GM12878 (cell line): ENCODE measurements at regions not wholly inside any gene's neighbourhood (a gene's known extent, or its start where the extent isn't known, plus 50 kb on each side); places are given as distances from the start of the nearest gene placed in this dataset.

Experiments
- ATAC-seq: fragments of 200-7000 bp; cut with Tn5 transposase; 3 replicates; pipeline ENCODE4 v1.9.1; 2020; ENCODE audit warnings: mild to moderate bottlenecking, moderate library complexity
- BruUV-seq: library from RNA; stranded (reverse); fragments of 400-500 nt; replicated peaks from 2 replicates; lab custom pipeline; 2021; lab: Mats Ljungman, UMichigan
- CTCF ChIA-PET: fragments of 300-600 bp; sonication (Branson Sonifier 250); formaldehyde crosslinking; extraction: SDS; loops from one replicate; lab custom pipeline; 2021; ENCODE audit warnings: inconsistent platforms; lab: Yijun Ruan, JAX
- POLR2A ChIA-PET: fragments of 350-600 bp; formaldehyde crosslinking; extraction: SDS; loops from one replicate; lab custom pipeline; 2021; ENCODE audit warnings: inconsistent platforms; lab: Charles Lee
- RAD21 ChIA-PET: fragments of 300-600 bp; sonication (Branson Sonifier 250); formaldehyde crosslinking; loops from one replicate; lab custom pipeline; 2023; ENCODE audit warnings: antibody characterized with exemption; ENCODE audit not compliant: unreplicated experiment; lab: Charles Lee
- SMC1A ChIA-PET: fragments of 300-600 bp; sonication (Branson Sonifier 250); formaldehyde crosslinking; loops from one replicate; lab custom pipeline; 2023; ENCODE audit not compliant: unreplicated experiment, uncharacterized antibody; lab: Charles Lee
- DNase-seq: peaks from one replicate; pipeline ENCODE4 v3.0.0-alpha.2; 2011; ENCODE audit warnings: low read depth, low spot score
- FAIRE-seq: peaks from 3 replicates; lab custom pipeline; 2011; peaks lifted over from hg19 to GRCh38; lab: Jason Lieb, UNC
- H2AFZ ChIP-seq: 2 replicates; pipeline ENCODE4 v1.6.0; 2011; ENCODE audit warnings: low read depth, low read length, control low read depth; ENCODE audit not compliant: control insufficient read depth
- H3K27ac ChIP-seq: 2 replicates; pipeline ENCODE4 v1.5.1; 2011; ENCODE audit warnings: control low read depth; ENCODE audit not compliant: control insufficient read depth, insufficient read depth
- H3K27me3 ChIP-seq, 2 experiments: replicated peaks in 1 of 2; 2 replicates each; pipeline versions ENCODE4 v1.6.0 to v1.6.1; 2011; ENCODE audit warnings: low read length in 1 of 2; ENCODE audit not compliant: control insufficient read depth in 2 of 2, insufficient read depth in 2 of 2
- H3K36me3 ChIP-seq, 2 experiments: 2 replicates each; pipeline ENCODE4 v1.5.1; 2011; ENCODE audit warnings: low read length in 1 of 2; ENCODE audit not compliant: control insufficient read depth in 2 of 2, insufficient read depth in 2 of 2
- H3K4me1 ChIP-seq: 2 replicates; pipeline ENCODE4 v1.6.1; 2011; ENCODE audit warnings: mild to moderate bottlenecking, low read length, moderate library complexity, mixed read lengths; ENCODE audit not compliant: control insufficient read depth, insufficient read depth
- H3K4me2 ChIP-seq: 2 replicates; pipeline ENCODE4 v1.6.0; 2011; ENCODE audit warnings: control low read depth; ENCODE audit not compliant: control insufficient read depth, insufficient read depth
- H3K4me3 ChIP-seq: fragments of 200-600 bp; sonication (generic); 2 replicates; pipeline ENCODE4 v1.5.1; 2016
- H3K79me2 ChIP-seq: 2 replicates; pipeline ENCODE4 v1.6.0; 2011; ENCODE audit warnings: low read length; ENCODE audit not compliant: control insufficient read depth, insufficient read depth
- H3K9ac ChIP-seq: 2 replicates; pipeline ENCODE4 v1.8.0; 2011; ENCODE audit warnings: low read length, control low read depth, mixed read lengths; ENCODE audit not compliant: control insufficient read depth, insufficient read depth
- H3K9me3 ChIP-seq: replicated peaks from 3 replicates; pipeline ENCODE4 v1.5.1; 2011; ENCODE audit warnings: mild to moderate bottlenecking, low read length; ENCODE audit not compliant: control insufficient read depth, insufficient read depth
- H4K20me1 ChIP-seq: 2 replicates; pipeline ENCODE4 v1.6.0; 2011; ENCODE audit not compliant: control insufficient read depth, insufficient read depth
- BACH1 ChIP-seq: fragments of 450-650 bp; IDR thresholded peaks from 2 replicates; pipeline ENCODE4 v1.6.1; 2017; ENCODE audit warnings: mild to moderate bottlenecking, borderline replicate concordance
- BCL11A ChIP-seq: IDR thresholded peaks from 2 replicates; pipeline ENCODE4 v1.6.1; 2011; ENCODE audit warnings: low read depth, low read length
- BMI1 ChIP-seq: fragments of 450-650 bp; IDR thresholded peaks from 2 replicates; pipeline ENCODE4 v1.6.1; 2016; ENCODE audit warnings: mild to moderate bottlenecking, moderate library complexity, borderline replicate concordance
- CREB1 ChIP-seq: IDR thresholded peaks from 2 replicates; pipeline ENCODE4 v1.6.1; 2012; ENCODE audit warnings: low read depth, mild to moderate bottlenecking, inconsistent platforms
- E2F8 ChIP-seq: fragments of 450-650 bp; IDR thresholded peaks from 2 replicates; pipeline ENCODE4 v1.6.1; 2018; ENCODE audit warnings: mild to moderate bottlenecking, low read depth, moderate library complexity; ENCODE audit not compliant: partially characterized antibody
- ETV6 ChIP-seq, 2 experiments: fragments of 450-650 bp in 1 of 2; IDR thresholded peaks in 1 of 2; conservative IDR thresholded peaks in 1 of 2; 2 replicates each; pipeline ENCODE4 v1.6.1; 2014; ENCODE audit warnings: antibody characterized with exemption in 1 of 2, borderline replicate concordance in 1 of 2, low read depth in 1 of 2, mild to moderate bottlenecking in 1 of 2, moderate library complexity in 1 of 2
- IKZF2 ChIP-seq, 2 experiments: fragments of 450-650 bp; IDR thresholded peaks; 2 replicates each; pipeline ENCODE4 v1.6.1; 2017; ENCODE audit warnings: mild to moderate bottlenecking in 2 of 2, moderate library complexity in 2 of 2
- NR2C1 ChIP-seq: fragments of 450-650 bp; IDR thresholded peaks from 2 replicates; pipeline ENCODE4 v1.6.1; 2017; ENCODE audit warnings: antibody characterized with exemption, mild to moderate bottlenecking, moderate library complexity
- RBBP5 ChIP-seq: fragments of 200-600 bp; sonication (generic); conservative IDR thresholded peaks from 2 replicates; pipeline ENCODE4 v1.6.1; 2016
- RELA ChIP-seq: fragments of 450-650 bp; IDR thresholded peaks from 2 replicates; pipeline ENCODE4 v1.8.0; 2014; ENCODE audit warnings: borderline replicate concordance; ENCODE audit not compliant: partially characterized antibody
- SMARCA5 ChIP-seq: fragments of 450-650 bp; IDR thresholded peaks from 2 replicates; pipeline ENCODE4 v1.6.1; 2017; ENCODE audit warnings: mild to moderate bottlenecking
- SMC3 ChIP-seq: IDR thresholded peaks from 2 replicates; pipeline ENCODE4 v1.6.1; 2011; ENCODE audit warnings: low read length, improper control_type of control experiment, borderline replicate concordance
- TAF1 ChIP-seq: IDR thresholded peaks from 2 replicates; pipeline ENCODE4 v1.6.1; 2011; ENCODE audit warnings: mild to moderate bottlenecking, low read depth, low read length, borderline replicate concordance
- USF1 ChIP-seq: IDR thresholded peaks from 2 replicates; pipeline ENCODE4 v1.6.1; 2011; ENCODE audit warnings: borderline replicate concordance, low read depth, mild to moderate bottlenecking, moderate library complexity, mixed read lengths, low read length; ENCODE audit not compliant: insufficient read depth; ENCODE audit errors: extremely low read length
- WGBS: methylation state at CpG from one replicate; pipeline ENCODE4 v1.1.6; 2016; ENCODE audit warnings: low lambda C conversion rate; ENCODE audit not compliant: insufficient replicate concordance, insufficient coverage; ENCODE audit errors: missing lambda C conversion rate; 5-methylcytosine and 5-hydroxymethylcytosine counted together
- in situ Hi-C: fragments of 300-500 bp; cut with MboI; formaldehyde crosslinking; loops from 9 replicates; pipeline ENCODE4 v1.14.3; 2018; ENCODE audit warnings: mixed read lengths
- intact Hi-C: fragments of 100-400 bp; cut with micrococcal nuclease; formaldehyde crosslinking; loops from one replicate; pipeline ENCODE4 v1.14.2; 2022; ENCODE audit not compliant: unreplicated experiment
- TF ChIP-seq, protein P1 (sequence below): fragments of 450-650 bp; IDR thresholded peaks from 2 replicates; pipeline ENCODE4 v1.6.1; 2016; ENCODE audit warnings: mild to moderate bottlenecking, moderate library complexity, borderline replicate concordance

DNA sequence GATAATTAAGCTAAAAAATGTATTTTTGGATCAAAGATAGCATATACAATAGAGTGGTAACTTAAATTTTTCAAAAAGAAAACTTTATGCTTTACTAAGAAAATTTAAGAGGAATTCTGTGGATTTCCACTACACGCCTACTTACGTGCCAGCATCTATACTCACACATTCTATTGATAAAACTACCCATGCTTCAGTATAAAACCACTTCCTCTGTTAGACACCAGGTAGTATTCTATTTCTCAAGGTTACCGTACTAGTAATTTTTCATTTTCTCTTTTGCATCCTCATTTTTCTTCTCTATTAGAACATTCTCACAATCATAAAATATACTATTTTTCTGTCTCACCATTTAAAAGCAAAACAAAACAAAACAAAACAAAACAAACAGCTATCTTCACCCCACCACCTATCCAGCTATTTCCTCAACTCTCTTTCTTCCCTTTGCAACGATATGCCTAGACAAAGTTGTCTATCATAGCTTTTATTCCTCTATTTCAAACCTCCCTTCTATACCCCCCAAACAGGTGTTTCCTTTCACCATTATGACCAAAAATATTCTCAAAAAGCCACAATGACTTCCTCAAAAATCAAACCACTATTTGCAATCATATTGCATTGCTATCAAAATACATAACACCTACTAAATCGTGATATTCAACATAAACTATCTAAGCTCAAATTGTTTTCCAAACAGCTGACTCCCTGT lies 1652.0 kb downstream of the MRPL39 start:
- TF ChIP-seq RELA = no peak
- no peak for TF ChIP-seq SMARCA5
- TF ChIP-seq BCL11A = no peak
- TF ChIP-seq RBBP5 = no peak
- TF ChIP-seq TAF1 = no peak
- TF ChIP-seq BACH1 = no peak
- no peak for TF ChIP-seq IKZF2 (IDR thresholded peaks at IDR 0.05)
- TF ChIP-seq CREB1 = no peak
- no peak for TF ChIP-seq USF1
- TF ChIP-seq, protein P1, sequence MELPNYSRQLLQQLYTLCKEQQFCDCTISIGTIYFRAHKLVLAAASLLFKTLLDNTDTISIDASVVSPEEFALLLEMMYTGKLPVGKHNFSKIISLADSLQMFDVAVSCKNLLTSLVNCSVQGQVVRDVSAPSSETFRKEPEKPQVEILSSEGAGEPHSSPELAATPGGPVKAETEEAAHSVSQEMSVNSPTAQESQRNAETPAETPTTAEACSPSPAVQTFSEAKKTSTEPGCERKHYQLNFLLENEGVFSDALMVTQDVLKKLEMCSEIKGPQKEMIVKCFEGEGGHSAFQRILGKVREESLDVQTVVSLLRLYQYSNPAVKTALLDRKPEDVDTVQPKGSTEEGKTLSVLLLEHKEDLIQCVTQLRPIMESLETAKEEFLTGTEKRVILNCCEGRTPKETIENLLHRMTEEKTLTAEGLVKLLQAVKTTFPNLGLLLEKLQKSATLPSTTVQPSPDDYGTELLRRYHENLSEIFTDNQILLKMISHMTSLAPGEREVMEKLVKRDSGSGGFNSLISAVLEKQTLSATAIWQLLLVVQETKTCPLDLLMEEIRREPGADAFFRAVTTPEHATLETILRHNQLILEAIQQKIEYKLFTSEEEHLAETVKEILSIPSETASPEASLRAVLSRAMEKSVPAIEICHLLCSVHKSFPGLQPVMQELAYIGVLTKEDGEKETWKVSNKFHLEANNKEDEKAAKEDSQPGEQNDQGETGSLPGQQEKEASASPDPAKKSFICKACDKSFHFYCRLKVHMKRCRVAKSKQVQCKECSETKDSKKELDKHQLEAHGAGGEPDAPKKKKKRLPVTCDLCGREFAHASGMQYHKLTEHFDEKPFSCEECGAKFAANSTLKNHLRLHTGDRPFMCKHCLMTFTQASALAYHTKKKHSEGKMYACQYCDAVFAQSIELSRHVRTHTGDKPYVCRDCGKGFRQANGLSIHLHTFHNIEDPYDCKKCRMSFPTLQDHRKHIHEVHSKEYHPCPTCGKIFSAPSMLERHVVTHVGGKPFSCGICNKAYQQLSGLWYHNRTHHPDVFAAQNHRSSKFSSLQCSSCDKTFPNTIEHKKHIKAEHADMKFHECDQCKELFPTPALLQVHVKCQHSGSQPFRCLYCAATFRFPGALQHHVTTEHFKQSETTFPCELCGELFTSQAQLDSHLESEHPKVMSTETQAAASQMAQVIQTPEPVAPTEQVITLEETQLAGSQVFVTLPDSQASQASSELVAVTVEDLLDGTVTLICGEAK = no peak
- no peak for TF ChIP-seq SMC3
- TF ChIP-seq BMI1 = no peak
- no peak for TF ChIP-seq E2F8
- TF ChIP-seq ETV6 (conservative IDR thresholded peaks at IDR 0.05 in 1 of 2, IDR thresholded peaks at IDR 0.05 in 1 of 2; ENCODE audit: borderline replicate concordance in 1 of 2, low read depth in 1 of 2) = no peak
- TF ChIP-seq NR2C1 = no peak
- Histone ChIP-seq H2AFZ (no peak overlapping the region), H3K9me3 (no peaks in the 10 kb centered on the region), H3K9ac (no peak overlapping the region), H3K27me3 (no peaks in the 10 kb centered on the region), H3K4me3 (no peak overlapping the region), H3K4me1 (no peaks in the 10 kb centered on the region), H3K27ac (no peak overlapping the region), H4K20me1 (no peaks in the 10 kb centered on the region), H3K36me3 (no peaks in the 10 kb centered on the region), H3K79me2 (no peaks in the 10 kb centered on the region), H3K4me2 (no peak overlapping the region)
- no TSS peak for BruUV-seq
- no peak for ATAC-seq
- FAIRE-seq = no peak
- ChIA-PET SMC1A (no interaction called here), RAD21 (no interaction called here), CTCF (interaction anchor here (0.6 kb wide), 1 partner anchor 92 kb away, joined by 4 read pairs; no protein-coding TSS in a partner anchor), POLR2A (no interaction called here)
- 2% methylated on average over 5 of the region's 5 CpGs for WGBS
- in situ Hi-C loops = no loop called here
- no peak for DNase-seq
- intact Hi-C loops = no loop called here
